OCI-LY3 (cell line): ENCODE measurements at regions not wholly inside any gene's neighbourhood (a gene's known extent, or its start where the extent isn't known, plus 50 kb on each side); places are given as distances from the start of the nearest gene placed in this dataset.
"Not testable (repeated sequence)": the region's sequence is repeated elsewhere in the genome, so short reads cannot be mapped to it uniquely, and the experiment has no call there.

Source experiments
- H2AFZ ChIP-seq: fragments of 200-600, 300-600 bp; shearing (Covaris generic); 2 replicates; pipeline ENCODE4 v1.6.0; 2014; ENCODE audit warnings: antibody characterized with exemption, low read depth, low read length
- H3K27ac ChIP-seq: fragments of 200-600, 300-600 bp; sonication (generic); 2 replicates; pipeline ENCODE4 v1.5.1; 2014; ENCODE audit warnings: mild to moderate bottlenecking, low read length, moderate library complexity, mixed read lengths
- H3K27me3 ChIP-seq: fragments of 200-600, 300-600 bp; sonication (generic); 2 replicates; pipeline ENCODE4 v1.6.1; 2014; ENCODE audit warnings: low read depth, low read length, mixed read lengths
- H3K36me3 ChIP-seq: fragments of 200-600, 300-600 bp; sonication (generic); replicated peaks from 2 replicates; pipeline ENCODE3; 2014; ENCODE audit warnings: low read depth, low read length, mixed read lengths
- H3K4me1 ChIP-seq: fragments of 300-600, 200-600 bp; sonication (generic); 2 replicates; pipeline ENCODE4 v1.6.1; 2014; ENCODE audit warnings: low read length, mixed read lengths
- H3K4me2 ChIP-seq: fragments of 200-600, 300-600 bp; sonication (generic); 2 replicates; pipeline ENCODE4 v1.6.1; 2014; ENCODE audit warnings: low read length, mixed read lengths
- H3K4me3 ChIP-seq: fragments of 300-600, 200-600 bp; sonication (generic); 2 replicates; pipeline ENCODE4 v1.5.1; 2014; ENCODE audit warnings: antibody characterized with exemption, mild to moderate bottlenecking, low read length, moderate library complexity
- H3K79me2 ChIP-seq: fragments of 300-600, 200-600 bp; shearing (Covaris generic); 2 replicates; pipeline ENCODE4 v1.6.1; 2014; ENCODE audit warnings: mild to moderate bottlenecking, low read length, mixed read lengths
- H3K9ac ChIP-seq: fragments of 300-600, 200-600 bp; shearing (Covaris generic); 2 replicates; pipeline ENCODE4 v1.6.0; 2014; ENCODE audit warnings: mild to moderate bottlenecking, low read length, moderate library complexity
- H3K9me3 ChIP-seq: fragments of 200-600, 300-600 bp; shearing (Covaris generic); 2 replicates; pipeline ENCODE4 v1.6.1; 2014; ENCODE audit warnings: low read length, mixed read lengths; ENCODE audit not compliant: insufficient read depth
- H4K20me1 ChIP-seq: fragments of 200-600, 300-600 bp; sonication (generic); 2 replicates; pipeline ENCODE4 v1.6.1; 2016; ENCODE audit warnings: low read length, mixed read lengths; ENCODE audit not compliant: insufficient read depth
- CTCF ChIP-seq: fragments of 200-600, 300-600 bp; sonication (generic); IDR thresholded peaks from 2 replicates; pipeline ENCODE4 v1.5.1; 2014; ENCODE audit warnings: antibody characterized with exemption, low read length, low read depth
- EZH2phosphoT487 ChIP-seq: fragments of 200-600 bp; shearing (Covaris generic); IDR thresholded peaks from 2 replicates; pipeline ENCODE4 v1.6.1; 2018; ENCODE audit warnings: antibody characterized with exemption, mixed run types, low read depth

- no peak overlapping the region for H3K4me3 ChIP-seq
- no peaks in the 10 kb centered on the region for H3K79me2 ChIP-seq
Observed at GRCh38 chr7:83837683-83838082, 188.7 kb upstream of the SEMA3E start.

GRCh38 chr7:83836028-83836427 lies 187.1 kb upstream of the SEMA3E start:
- H3K4me2 ChIP-seq: peak overlapping the region; percentile 48
- TF ChIP-seq CTCF: no peak
- TF ChIP-seq EZH2phosphoT487: no peak

More at GRCh38 chr7:83837683-83838082, 188.7 kb upstream of the SEMA3E start:
- peaks cover 70% of the 10 kb centered on the region for H3K4me1 ChIP-seq
- H3K9me3 ChIP-seq: no peaks in the 10 kb centered on the region
- H2AFZ ChIP-seq: 0 out of 2 replicates have a peak overlapping the region, but pooled peaks have one; percentile 24
- H3K27me3 ChIP-seq: no peaks in the 10 kb centered on the region
- H3K36me3 ChIP-seq: peaks cover 29% of the 10 kb centered on the region
- no peak for TF ChIP-seq EZH2phosphoT487
- TF ChIP-seq CTCF: no peak
- H3K9ac ChIP-seq: peak overlapping the region; percentile 45; the same call in 1 of the 2 replicates
- no peaks in the 10 kb centered on the region for H4K20me1 ChIP-seq
- peak overlapping the region; percentile 93 for H3K27ac ChIP-seq
- peak overlapping the region; percentile 37 for H3K4me2 ChIP-seq

GRCh38 chr7:83835424-83835823 lies 186.5 kb upstream of the SEMA3E start:
- 0 out of 2 replicates have a peak overlapping the region, but pooled peaks have one; percentile 11 for H3K4me3 ChIP-seq
- peak overlapping the region; percentile 56 for H3K9ac ChIP-seq
- TF ChIP-seq CTCF (no peak), EZH2phosphoT487 (no peak)
- no peaks in the 10 kb centered on the region for H3K79me2 ChIP-seq
- H2AFZ ChIP-seq: 0 out of 2 replicates have a peak overlapping the region, but pooled peaks have one; percentile 6
- peak overlapping the region; percentile 48 for H3K4me2 ChIP-seq
- peak overlapping the region; percentile 93 for H3K27ac ChIP-seq
- H3K9me3 ChIP-seq: no peaks in the 10 kb centered on the region
- peaks cover 14% of the 10 kb centered on the region for H3K36me3 ChIP-seq
- H3K27me3 ChIP-seq: no peaks in the 10 kb centered on the region
- H4K20me1 ChIP-seq: no peaks in the 10 kb centered on the region
- peaks cover 63% of the 10 kb centered on the region for H3K4me1 ChIP-seq

More at GRCh38 chr7:83836028-83836427, 187.1 kb upstream of the SEMA3E start:
- Histone ChIP-seq H3K9ac (peak overlapping the region; percentile 56), H4K20me1 (no peaks in the 10 kb centered on the region), H2AFZ (no peak overlapping the region), H3K4me3 (0 out of 2 replicates have a peak overlapping the region, but pooled peaks have one; percentile 11), H3K4me1 (peaks cover 63% of the 10 kb centered on the region), H3K36me3 (peaks cover 16% of the 10 kb centered on the region), H3K27ac (peak overlapping the region; percentile 93), H3K79me2 (no peaks in the 10 kb centered on the region), H3K27me3 (no peaks in the 10 kb centered on the region), H3K9me3 (no peaks in the 10 kb centered on the region)

GRCh38 chr7:83833721-83834120 lies 184.8 kb upstream of the SEMA3E start:
- not testable (repeated sequence) for H3K9me3 ChIP-seq, H3K79me2 ChIP-seq, H4K20me1 ChIP-seq, H3K9ac ChIP-seq, H3K27me3 ChIP-seq, H3K4me3 ChIP-seq, H3K36me3 ChIP-seq, H2AFZ ChIP-seq, H3K4me2 ChIP-seq
- H3K27ac ChIP-seq: peak overlapping the region; percentile 93; the same call in 1 of the 2 replicates
- peaks cover 60% of the 10 kb centered on the region for H3K4me1 ChIP-seq
